Endothelial cell of umbilical vein (primary cell): ENCODE measurements at regions not wholly inside any gene's neighbourhood (a gene's known extent, or its start where the extent isn't known, plus 50 kb on each side); places are given as distances from the start of the nearest gene placed in this dataset.

Source experiments
- BruUV-seq: library from RNA; stranded (reverse); fragments of 400-500 nt; replicated peaks from 2 replicates; lab custom pipeline; 2021; lab: Mats Ljungman, UMichigan
- CTCF ChIA-PET: fragments of 300-600, 350-600 bp; sonication (Branson Sonifier 250); formaldehyde crosslinking; loops from one replicate; lab custom pipeline; 2021; ENCODE audit warnings: antibody characterized with exemption, inconsistent platforms; lab: Charles Lee
- POLR2A ChIA-PET: fragments of 300-600, 350-600 bp; sonication (Branson Sonifier 250); formaldehyde crosslinking; loops from one replicate; lab custom pipeline; 2021; ENCODE audit warnings: antibody characterized with exemption, inconsistent platforms; lab: Charles Lee
- DNase-seq: peaks from one replicate; pipeline ENCODE4 v3.0.0-alpha.2; 2011; ENCODE audit warnings: low read depth, low spot score
- FAIRE-seq: peaks from 2 replicates; lab custom pipeline; 2011; peaks lifted over from hg19 to GRCh38; lab: Jason Lieb, UNC
- H2AFZ ChIP-seq: 2 replicates; pipeline ENCODE4 v1.6.0; 2012; ENCODE audit warnings: low read depth, low read length, control low read depth, inconsistent platforms
- H3K27ac ChIP-seq: 2 replicates; pipeline ENCODE4 v1.5.1; 2011; ENCODE audit warnings: low read depth, mild to moderate bottlenecking, control low read depth, low read length, moderate library complexity; ENCODE audit not compliant: insufficient read depth
- H3K27me3 ChIP-seq, 2 experiments: 2 replicates each; pipeline versions ENCODE4 v1.6.0 to v1.6.1; 2011; ENCODE audit warnings: low read length in 2 of 2, mixed read lengths in 1 of 2; ENCODE audit not compliant: control insufficient read depth in 2 of 2, insufficient read depth in 2 of 2
- H3K36me3 ChIP-seq, 2 experiments: 2 replicates in 1 of 2; 3 replicates in 1 of 2; pipeline ENCODE4 v1.5.1; 2011; ENCODE audit warnings: low read length in 2 of 2, mild to moderate bottlenecking in 1 of 2, moderate library complexity in 1 of 2; ENCODE audit not compliant: control insufficient read depth in 2 of 2, insufficient read depth in 2 of 2; ENCODE audit errors: extremely low read depth in 1 of 2
- H3K4me1 ChIP-seq: 3 replicates; pipeline ENCODE4 v1.5.1; 2011; ENCODE audit warnings: mild to moderate bottlenecking, low read length; ENCODE audit not compliant: control insufficient read depth, insufficient read depth; ENCODE audit errors: extremely low read depth
- H3K4me2 ChIP-seq: 2 replicates; pipeline ENCODE4 v1.6.1; 2011; ENCODE audit warnings: low read length, control low read depth, mixed read lengths; ENCODE audit not compliant: insufficient read depth
- H3K4me3 ChIP-seq, 3 experiments: fragments of 200-600 bp in 1 of 3; sonication (generic), shearing (Covaris generic) in 1 of 3; replicated peaks in 1 of 3; 2 replicates each; pipeline ENCODE4 v1.5.1; 2011 to 2016; ENCODE audit warnings: control low read depth in 3 of 3, low read length in 3 of 3, mild to moderate bottlenecking in 2 of 3, inconsistent platforms in 1 of 3, low read depth in 1 of 3, moderate library complexity in 1 of 3; ENCODE audit not compliant: insufficient read depth in 1 of 3
- H3K79me2 ChIP-seq: 2 replicates; pipeline ENCODE4 v1.6.0; 2012; ENCODE audit warnings: low read length, inconsistent platforms; ENCODE audit not compliant: control insufficient read depth, insufficient read depth
- H3K9ac ChIP-seq: replicated peaks from 2 replicates; pipeline ENCODE3; 2011; ENCODE audit warnings: low read length, control low read depth; ENCODE audit not compliant: insufficient read depth; ENCODE audit errors: extremely low read depth
- H3K9me1 ChIP-seq: replicated peaks from 3 replicates; pipeline ENCODE4 v1.6.0; 2011; ENCODE audit warnings: mild to moderate bottlenecking, low read length; ENCODE audit not compliant: control insufficient read depth, insufficient read depth; ENCODE audit errors: extremely low read depth
- H3K9me3 ChIP-seq: replicated peaks from 2 replicates; pipeline ENCODE4 v1.5.1; 2012; ENCODE audit warnings: low read length, inconsistent platforms; ENCODE audit not compliant: control insufficient read depth, insufficient read depth
- H4K20me1 ChIP-seq: replicated peaks from 2 replicates; pipeline ENCODE3; 2011; ENCODE audit warnings: mild to moderate bottlenecking, low read length; ENCODE audit not compliant: control insufficient read depth, insufficient read depth; ENCODE audit errors: extremely low read depth
- EZH2 ChIP-seq: IDR thresholded peaks from 2 replicates; pipeline ENCODE4 v1.6.1; 2012; ENCODE audit warnings: borderline replicate concordance, low read depth, mild to moderate bottlenecking, moderate library complexity, low read length, inconsistent platforms; ENCODE audit not compliant: severe bottlenecking
- FOS ChIP-seq: IDR thresholded peaks from 2 replicates; pipeline ENCODE4 v1.6.1; 2011; ENCODE audit warnings: mild to moderate bottlenecking, low read length, moderate library complexity, borderline replicate concordance; ENCODE audit not compliant: insufficient read depth
- GATA2 ChIP-seq: IDR thresholded peaks from 2 replicates; pipeline ENCODE4 v1.7.0; 2011; ENCODE audit warnings: low read depth, mild to moderate bottlenecking, moderate library complexity, mixed read lengths, low read length; ENCODE audit not compliant: insufficient read length, insufficient read depth
- JUN ChIP-seq: IDR thresholded peaks from 2 replicates; pipeline ENCODE4 v1.6.1; 2011; ENCODE audit warnings: borderline replicate concordance, low read depth; ENCODE audit not compliant: insufficient read length, insufficient read depth
- MYC ChIP-seq: IDR thresholded peaks from one replicate; pipeline ENCODE4 v1.6.1; 2011; ENCODE audit warnings: mild to moderate bottlenecking, low read depth, low read length
- POLR2A ChIP-seq: IDR thresholded peaks from 2 replicates; pipeline ENCODE4 v1.6.1; 2012; ENCODE audit warnings: low read depth, mild to moderate bottlenecking, control low read depth, low read length
- POLR2AphosphoS5 ChIP-seq: IDR thresholded peaks from 2 replicates; pipeline ENCODE4 v1.6.1; 2012; ENCODE audit warnings: low read depth, mild to moderate bottlenecking, control low read depth, low read length, moderate library complexity; ENCODE audit not compliant: insufficient read depth
- dilution Hi-C: fragments of 300-500 bp; cut with MboI; formaldehyde crosslinking; loops from one replicate; pipeline ENCODE4 v1.15.0; 2019; ENCODE audit warnings: low sequenced_read_pairs; ENCODE audit not compliant: extremely low pct_ligation_motif_present
- intact Hi-C: fragments of 100-400 bp; cut with micrococcal nuclease; formaldehyde crosslinking; loops from one replicate; pipeline ENCODE4 v1.10.0; 2022
- TF ChIP-seq, protein P1 (sequence below), 2 donors: IDR thresholded peaks; 1 replicate in 1 of 2; 2 replicates in 1 of 2; pipeline ENCODE4 v1.5.1; 2011; ENCODE audit warnings: low read length in 2 of 2, mild to moderate bottlenecking in 2 of 2, moderate library complexity in 2 of 2, control low read depth in 1 of 2, inconsistent platforms in 1 of 2, low read depth in 1 of 2; ENCODE audit not compliant: insufficient read depth in 1 of 2; ENCODE audit errors: extremely low read depth in 1 of 2

GRCh38 chr2:34162231-34162630 lies 563.1 kb upstream of the FAM98A start:
- Histone ChIP-seq H3K9ac (no peak overlapping the region), H3K4me2 (no peak overlapping the region), H3K9me1 (no peaks in the 10 kb centered on the region), H2AFZ (no peak overlapping the region), H3K27me3 (no peaks in the 10 kb centered on the region), H3K27ac (no peak overlapping the region), H3K36me3 (no peaks in the 10 kb centered on the region), H4K20me1 (no peaks in the 10 kb centered on the region), H3K4me3 (no peak overlapping the region), H3K79me2 (no peaks in the 10 kb centered on the region), H3K9me3 (no peaks in the 10 kb centered on the region), H3K4me1 (no peaks in the 10 kb centered on the region)
- FAIRE-seq (no peak), DNase-seq (no peak)
- CTCF ChIA-PET, result no interaction called here
- intact Hi-C loops, result no loop called here
- dilution Hi-C loops, result no loop called here
- TF ChIP-seq POLR2AphosphoS5 (no peak), EZH2 (no peak), FOS (no peak), MYC (no peak), GATA2 (no peak), JUN (no peak), POLR2A (no peak)
- TF ChIP-seq, protein P1, sequence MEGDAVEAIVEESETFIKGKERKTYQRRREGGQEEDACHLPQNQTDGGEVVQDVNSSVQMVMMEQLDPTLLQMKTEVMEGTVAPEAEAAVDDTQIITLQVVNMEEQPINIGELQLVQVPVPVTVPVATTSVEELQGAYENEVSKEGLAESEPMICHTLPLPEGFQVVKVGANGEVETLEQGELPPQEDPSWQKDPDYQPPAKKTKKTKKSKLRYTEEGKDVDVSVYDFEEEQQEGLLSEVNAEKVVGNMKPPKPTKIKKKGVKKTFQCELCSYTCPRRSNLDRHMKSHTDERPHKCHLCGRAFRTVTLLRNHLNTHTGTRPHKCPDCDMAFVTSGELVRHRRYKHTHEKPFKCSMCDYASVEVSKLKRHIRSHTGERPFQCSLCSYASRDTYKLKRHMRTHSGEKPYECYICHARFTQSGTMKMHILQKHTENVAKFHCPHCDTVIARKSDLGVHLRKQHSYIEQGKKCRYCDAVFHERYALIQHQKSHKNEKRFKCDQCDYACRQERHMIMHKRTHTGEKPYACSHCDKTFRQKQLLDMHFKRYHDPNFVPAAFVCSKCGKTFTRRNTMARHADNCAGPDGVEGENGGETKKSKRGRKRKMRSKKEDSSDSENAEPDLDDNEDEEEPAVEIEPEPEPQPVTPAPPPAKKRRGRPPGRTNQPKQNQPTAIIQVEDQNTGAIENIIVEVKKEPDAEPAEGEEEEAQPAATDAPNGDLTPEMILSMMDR (IDR thresholded peaks at IDR 0.05; ENCODE audit: extremely low read depth in 1 of 2, insufficient read depth in 1 of 2, low read depth in 1 of 2, low read length in 2 of 2), result no peak
- POLR2A ChIA-PET, result no interaction called here
- BruUV-seq, result no TSS peak
